Natural killer cell (primary cell): ENCODE measurements at regions not wholly inside any gene's neighbourhood (a gene's known extent, or its start where the extent isn't known, plus 50 kb on each side); places are given as distances from the start of the nearest gene placed in this dataset.

Source experiments
- ATAC-seq, 3 donors: fragments of 150-1000 bp in 2 of 3; fragments of 200-7000 bp in 1 of 3; cut with Tn5 transposase; 1 replicate in 1 of 3; 2 replicates in 2 of 3; pipeline ENCODE4 v1.10.0; 2021; ENCODE audit warnings: mild to moderate bottlenecking in 2 of 3, moderate library complexity in 2 of 3
- DNase-seq, 2 donors: peaks; one replicate each; pipeline versions ENCODE4 v3.0.0 to v3.0.0-alpha.2; 2013 to 2021; ENCODE audit warnings: mixed read lengths in 1 of 2
- H3K27ac ChIP-seq: one replicate; pipeline ENCODE4 v1.5.1; 2013; ENCODE audit warnings: mild to moderate bottlenecking, low read length
- H3K27me3 ChIP-seq: one replicate; pipeline ENCODE4 v1.6.1; 2013; ENCODE audit warnings: low read length; ENCODE audit not compliant: control insufficient read depth, insufficient read depth
- H3K36me3 ChIP-seq: one replicate; pipeline ENCODE4 v1.6.1; 2013; ENCODE audit warnings: low read length; ENCODE audit not compliant: control insufficient read depth, insufficient read depth
- H3K4me1 ChIP-seq: one replicate; pipeline ENCODE4 v1.6.1; 2013; ENCODE audit warnings: low read length; ENCODE audit not compliant: control insufficient read depth, insufficient read depth
- H3K4me3 ChIP-seq: one replicate; pipeline ENCODE4 v1.5.1; 2013; ENCODE audit warnings: low read length
- H3K9me3 ChIP-seq: one replicate; pipeline ENCODE4 v1.6.1; 2013; ENCODE audit warnings: low read length; ENCODE audit not compliant: control insufficient read depth, insufficient read depth
- H3K27ac Mint-ChIP-seq, 2 donors: one replicate each; pipeline ENCODE4 v1.8.0; 2022; ENCODE audit warnings: mild to moderate bottlenecking in 2 of 2, mixed read lengths in 2 of 2, moderate library complexity in 1 of 2
- H3K27me3 Mint-ChIP-seq, 2 donors: one replicate each; pipeline ENCODE4 v1.8.0; 2022; ENCODE audit warnings: low read depth in 2 of 2, mixed read lengths in 2 of 2
- H3K36me3 Mint-ChIP-seq: one replicate; pipeline ENCODE4 v1.8.0; 2022; ENCODE audit warnings: mixed read lengths
- H3K4me1 Mint-ChIP-seq, 2 donors: one replicate each; pipeline ENCODE4 v1.8.0; 2022; ENCODE audit warnings: mixed read lengths in 2 of 2
- H3K4me3 Mint-ChIP-seq: one replicate; pipeline ENCODE4 v1.8.0; 2022; ENCODE audit warnings: mild to moderate bottlenecking, moderate library complexity, mixed read lengths
- H3K9me3 Mint-ChIP-seq, 2 donors: one replicate each; pipeline ENCODE4 v1.8.0; 2022; ENCODE audit warnings: mixed read lengths in 2 of 2
- CTCF ChIP-seq: fragments of 200-600 bp; IDR thresholded peaks from one replicate; pipeline ENCODE4 v1.8.0; 2022; ENCODE audit warnings: antibody characterized with exemption
- WGBS: methylation state at CpG from one replicate; pipeline ENCODE4 v1.1.7; 2013; ENCODE audit warnings: missing lambda C conversion rate; ENCODE audit not compliant: insufficient coverage; 5-methylcytosine and 5-hydroxymethylcytosine counted together
- intact Hi-C: fragments of 100-400 bp; cut with micrococcal nuclease; formaldehyde crosslinking; loops from one replicate; pipeline ENCODE4 v1.14.2; 2022

- Histone ChIP-seq H3K9me3 (peaks cover 10% of the 10 kb centered on the region), H3K27me3 (no peaks in the 10 kb centered on the region), H3K27ac (no peak overlapping the region), H3K36me3 (no peaks in the 10 kb centered on the region), H3K4me3 (no peak overlapping the region), H3K4me1 (no peaks in the 10 kb centered on the region)
- Mint-ChIP-seq H3K27ac (no peak overlapping the region), H3K4me3 (no peak overlapping the region), H3K4me1 (no peaks in the 10 kb centered on the region), H3K9me3 (peaks cover 6 to 7% of the 10 kb centered on the region in 2 donors), H3K27me3 (no peaks in the 10 kb centered on the region), H3K36me3 (no peaks in the 10 kb centered on the region)
- TF ChIP-seq CTCF = no peak
- DNase-seq (no peak), ATAC-seq (no peak)
- intact Hi-C loops = no loop called here
- 33% methylated on average over 1 of the region's 1 CpG for WGBS
Measured at GRCh38 chr18:66196805-66197204, 407.1 kb downstream of the CDH19 start.

- WGBS = 87% methylated on average over 4 of the region's 4 CpGs
- TF ChIP-seq CTCF = no peak
- DNase-seq = no peak
- Mint-ChIP-seq H3K27me3 (no peaks in the 10 kb centered on the region), H3K27ac (no peak overlapping the region), H3K9me3 (peaks cover 8 to 11% of the 10 kb centered on the region in 2 donors), H3K4me1 (no peaks in the 10 kb centered on the region), H3K4me3 (no peak overlapping the region), H3K36me3 (peaks cover 7% of the 10 kb centered on the region)
- intact Hi-C loops = no loop called here
- Histone ChIP-seq H3K4me3 (no peak overlapping the region), H3K36me3 (no peaks in the 10 kb centered on the region), H3K4me1 (no peaks in the 10 kb centered on the region), H3K27me3 (no peaks in the 10 kb centered on the region), H3K9me3 (peaks cover 10% of the 10 kb centered on the region), H3K27ac (no peak overlapping the region)
- no peak for ATAC-seq
Measured at GRCh38 chr18:66193938-66194337, 410.0 kb downstream of the CDH19 start.

- intact Hi-C loops = no loop called here
- H3K27ac Mint-ChIP-seq = no peak overlapping the region
- H3K4me3 ChIP-seq = no peak overlapping the region
- H3K27me3 Mint-ChIP-seq = no peaks in the 10 kb centered on the region
- peaks cover 10% of the 10 kb centered on the region for H3K9me3 ChIP-seq
- no peaks in the 10 kb centered on the region for H3K27me3 ChIP-seq
- 62% methylated on average over 3 of the region's 3 CpGs for WGBS
- no peak for ATAC-seq
- H3K36me3 Mint-ChIP-seq = peaks cover 7% of the 10 kb centered on the region
- DNase-seq = no peak
- no peak overlapping the region for H3K4me3 Mint-ChIP-seq
- TF ChIP-seq CTCF = no peak
- no peaks in the 10 kb centered on the region for H3K4me1 Mint-ChIP-seq
- H3K4me1 ChIP-seq = no peaks in the 10 kb centered on the region
- no peak overlapping the region for H3K27ac ChIP-seq
- H3K36me3 ChIP-seq = no peaks in the 10 kb centered on the region
- H3K9me3 Mint-ChIP-seq = peaks cover 11 to 13% of the 10 kb centered on the region in 2 donors
Measured at GRCh38 chr18:66193394-66193793, 410.5 kb downstream of the CDH19 start.

GRCh38 chr18:66168685-66169235 is 417.9 kb downstream of the CDH7 start:
- peaks cover 4% of the 10 kb centered on the region for H3K9me3 ChIP-seq
- Mint-ChIP-seq H3K4me1 (no peaks in the 10 kb centered on the region), H3K9me3 (peaks cover 17 to 23% of the 10 kb centered on the region in 2 donors), H3K36me3 (no peaks in the 10 kb centered on the region), H3K27me3 (no peaks in the 10 kb centered on the region), H3K4me3 (no peak overlapping the region), H3K27ac (no peak overlapping the region)
- 92% methylated on average over 5 of the region's 5 CpGs for WGBS
- ATAC-seq (no peak), DNase-seq (no peak)
- H3K4me3 ChIP-seq = no peak overlapping the region
- H3K27ac ChIP-seq = no peak overlapping the region
- H3K36me3 ChIP-seq = no peaks in the 10 kb centered on the region
- H3K27me3 ChIP-seq = no peaks in the 10 kb centered on the region
- TF ChIP-seq CTCF = no peak
- no peaks in the 10 kb centered on the region for H3K4me1 ChIP-seq
- intact Hi-C loops = no loop called here
